ENCODE measurements at regions not wholly inside any gene's neighbourhood (a gene's known extent, or its start where the extent isn't known, plus 50 kb on each side); places are given as distances from the start of the nearest gene placed in this dataset.

DNA sequence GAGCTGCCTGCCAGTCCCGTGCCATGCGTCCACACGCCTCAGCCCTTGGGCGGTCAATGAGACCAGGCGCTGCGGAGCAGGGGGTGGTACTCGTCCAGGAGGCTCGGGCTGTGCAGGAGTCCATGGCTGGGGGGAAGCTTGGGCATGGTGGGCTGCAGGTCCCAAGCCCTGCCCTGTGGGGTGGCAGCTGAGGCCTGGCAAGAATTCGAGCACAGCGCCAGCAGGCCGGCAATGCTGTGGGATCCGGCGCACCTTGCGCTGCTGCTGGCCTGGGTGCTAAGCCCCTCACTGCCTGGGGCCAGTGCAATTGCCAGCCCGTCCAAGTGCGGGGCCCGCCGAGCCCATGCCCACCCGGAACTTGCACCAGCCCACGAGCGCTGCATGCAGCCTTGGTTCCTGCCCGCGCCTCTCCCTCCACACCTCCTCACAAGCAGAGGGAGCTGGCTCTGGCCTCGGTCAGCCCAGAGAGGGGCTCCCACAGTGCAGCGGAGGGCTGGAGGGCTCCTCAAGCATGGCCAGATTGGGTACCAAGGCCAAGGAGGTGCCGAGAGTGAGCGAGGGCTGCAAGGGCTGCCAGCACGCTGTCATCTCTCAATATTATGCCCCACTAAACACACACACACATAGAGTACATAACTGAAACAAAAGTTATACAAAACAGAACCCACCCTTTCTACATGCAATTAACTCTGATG, 307.7 kb downstream of the LMO4 start:
- DNase-seq = no peak

DNA sequence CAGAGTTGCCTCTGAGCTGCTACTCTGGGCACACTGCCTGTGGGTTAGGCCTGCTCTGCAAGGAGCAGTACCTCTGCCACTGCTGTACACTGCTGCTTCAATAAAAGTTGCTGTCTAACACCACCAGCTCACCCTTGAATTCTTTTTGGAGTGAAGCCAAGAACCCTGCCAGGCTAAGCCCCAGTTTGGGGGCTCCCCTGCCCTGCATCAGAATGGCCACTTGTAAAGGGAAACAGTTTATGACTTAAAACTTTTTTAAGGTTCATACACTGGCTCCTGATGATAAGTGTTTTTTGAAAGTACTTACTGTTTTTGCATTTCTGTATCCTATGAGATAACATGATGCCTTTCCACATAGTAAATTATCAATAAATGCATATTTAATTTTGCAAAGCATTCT, 310.0 kb downstream of the LMO4 start:
- DNase-seq = no peak

DNA sequence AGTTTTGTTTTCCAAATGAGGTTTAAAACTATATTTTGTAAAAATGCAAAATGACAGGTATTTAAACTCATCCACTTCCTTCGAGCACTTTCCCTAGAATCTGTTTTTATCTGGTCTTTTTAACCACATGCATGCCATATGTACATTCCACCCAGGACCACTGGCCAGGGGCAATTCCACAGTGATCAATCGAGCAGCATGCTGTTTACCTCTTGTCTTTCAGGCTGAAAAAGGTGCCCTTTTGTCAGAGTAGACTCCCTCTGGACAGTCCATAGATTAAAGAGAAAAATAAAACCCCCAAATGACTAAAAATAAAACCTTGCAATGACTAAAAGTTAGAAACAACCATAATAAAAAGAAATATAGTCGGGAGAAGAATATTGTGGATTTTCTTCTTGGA, 313.3 kb downstream of the LMO4 start:
- DNase-seq = no peak

DNA sequence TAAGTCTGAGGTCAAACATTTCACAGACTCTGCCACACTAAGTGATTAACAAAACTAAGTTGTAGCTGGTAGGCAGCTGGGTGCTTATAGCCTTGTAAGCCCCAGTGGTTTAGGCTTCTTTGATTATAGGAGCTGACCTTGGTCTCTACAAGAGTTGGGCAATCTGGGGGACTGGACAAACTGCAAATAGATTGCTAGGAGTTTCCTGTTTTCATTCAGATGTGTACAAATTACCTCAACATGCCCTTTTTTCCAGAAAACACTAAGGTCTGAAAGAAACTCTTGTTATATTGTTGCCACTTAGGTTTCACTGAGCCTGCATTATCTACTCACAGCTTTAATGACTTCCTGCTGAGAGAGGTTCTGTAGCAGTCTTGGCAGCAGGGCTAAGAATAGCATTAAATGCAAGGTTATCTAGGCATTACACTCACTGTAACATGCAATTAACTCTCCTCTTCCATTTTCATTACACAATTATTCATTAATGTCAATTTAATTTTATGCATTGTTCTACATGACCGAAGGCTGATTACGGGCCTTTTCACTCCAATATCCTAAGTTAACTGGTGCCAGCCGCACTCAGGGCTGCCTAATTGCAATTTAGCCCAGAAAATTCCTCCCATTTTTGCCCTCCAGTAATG, 314.0 kb downstream of the LMO4 start:
- no peak for DNase-seq

DNA sequence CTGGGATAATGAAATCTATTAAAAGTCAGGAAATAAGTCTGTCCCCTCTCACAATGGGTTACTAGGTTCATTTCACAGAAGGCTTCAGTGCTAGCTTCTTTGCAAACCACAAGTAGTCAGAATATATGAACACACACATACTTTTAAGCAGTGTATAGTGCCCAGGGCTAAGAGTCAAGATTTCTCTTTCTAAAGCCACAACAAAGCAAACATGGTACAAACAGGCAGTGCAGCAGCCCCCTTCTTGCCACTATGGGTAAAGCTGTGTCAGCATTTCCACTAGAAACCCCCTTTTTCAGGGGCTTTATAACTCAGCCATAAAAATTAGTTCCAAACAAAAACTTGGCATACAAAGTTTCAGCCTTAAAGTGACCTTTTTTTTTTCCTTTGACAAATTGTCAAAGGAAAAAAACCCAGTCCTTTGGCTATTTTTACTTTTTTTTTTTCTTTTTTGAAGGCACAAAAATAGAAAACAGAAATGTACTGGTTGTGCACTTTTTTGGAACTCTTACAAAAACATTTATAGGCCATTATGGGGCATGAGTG, 315.4 kb downstream of the LMO4 start:
- DNase-seq = no peak

DNA sequence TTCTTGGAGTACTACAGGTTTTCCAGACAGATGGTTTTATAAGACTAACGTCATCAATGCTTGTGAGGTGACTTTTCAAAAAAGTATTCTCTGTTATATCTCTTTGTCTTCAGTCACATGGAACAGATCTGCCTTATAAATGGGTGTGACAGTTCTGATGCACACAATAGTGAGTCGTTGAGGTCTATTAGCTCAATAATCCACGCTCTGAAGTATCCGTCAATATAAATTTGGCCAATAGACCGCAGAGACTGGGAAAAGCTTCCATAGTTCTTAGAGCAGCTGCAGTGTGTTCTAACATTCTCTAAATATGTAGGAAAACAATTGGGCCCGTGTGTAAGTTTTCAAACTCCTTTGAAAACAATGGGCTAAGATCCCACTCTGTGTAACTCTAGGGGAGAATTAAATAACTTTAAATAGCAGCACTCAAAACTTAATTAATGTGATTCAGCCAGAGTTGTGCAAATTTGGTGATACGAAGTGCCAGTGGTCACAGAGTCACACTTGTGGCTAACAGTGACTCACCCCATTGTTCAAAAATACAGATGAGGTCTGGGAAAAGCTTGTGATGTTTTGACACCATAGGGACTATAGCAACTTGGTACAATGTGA, 316.0 kb downstream of the LMO4 start:
- DNase-seq = no peak

DNA sequence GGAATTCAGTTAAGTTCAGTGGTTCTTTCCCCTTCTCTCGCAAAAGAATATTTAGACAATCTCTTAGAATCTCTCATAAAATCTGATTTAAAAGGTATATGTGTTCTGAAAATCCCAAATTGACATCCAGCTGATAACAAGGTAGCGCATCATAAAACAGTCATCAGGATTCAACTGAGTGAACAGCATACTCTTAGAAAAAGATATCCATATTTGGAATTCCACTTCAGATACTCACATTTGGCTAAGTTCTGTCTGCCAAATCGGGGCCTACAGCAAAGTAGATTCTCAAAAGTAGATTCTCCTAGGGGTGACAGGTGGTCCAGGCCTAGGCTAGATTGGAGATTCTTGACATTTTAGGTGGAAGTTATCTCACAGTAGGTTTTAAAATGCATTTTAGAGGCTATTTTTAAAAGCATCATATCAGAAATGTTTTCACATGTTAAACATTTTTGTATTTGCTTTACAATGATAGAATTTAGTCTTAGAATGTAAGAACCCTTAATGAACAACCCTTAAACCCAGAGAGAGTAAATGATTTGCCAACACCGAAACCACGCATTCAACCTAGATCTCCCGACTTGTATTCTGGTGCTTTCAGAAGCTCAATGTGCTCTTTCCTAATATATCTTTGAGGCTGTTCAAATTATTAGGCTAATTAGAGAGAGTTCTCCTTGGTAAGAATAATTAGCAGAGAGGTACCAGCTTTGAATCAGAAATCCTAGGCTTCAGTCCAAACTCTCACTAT, 318.9 kb downstream of the LMO4 start:
- DNase-seq = no peak

DNA sequence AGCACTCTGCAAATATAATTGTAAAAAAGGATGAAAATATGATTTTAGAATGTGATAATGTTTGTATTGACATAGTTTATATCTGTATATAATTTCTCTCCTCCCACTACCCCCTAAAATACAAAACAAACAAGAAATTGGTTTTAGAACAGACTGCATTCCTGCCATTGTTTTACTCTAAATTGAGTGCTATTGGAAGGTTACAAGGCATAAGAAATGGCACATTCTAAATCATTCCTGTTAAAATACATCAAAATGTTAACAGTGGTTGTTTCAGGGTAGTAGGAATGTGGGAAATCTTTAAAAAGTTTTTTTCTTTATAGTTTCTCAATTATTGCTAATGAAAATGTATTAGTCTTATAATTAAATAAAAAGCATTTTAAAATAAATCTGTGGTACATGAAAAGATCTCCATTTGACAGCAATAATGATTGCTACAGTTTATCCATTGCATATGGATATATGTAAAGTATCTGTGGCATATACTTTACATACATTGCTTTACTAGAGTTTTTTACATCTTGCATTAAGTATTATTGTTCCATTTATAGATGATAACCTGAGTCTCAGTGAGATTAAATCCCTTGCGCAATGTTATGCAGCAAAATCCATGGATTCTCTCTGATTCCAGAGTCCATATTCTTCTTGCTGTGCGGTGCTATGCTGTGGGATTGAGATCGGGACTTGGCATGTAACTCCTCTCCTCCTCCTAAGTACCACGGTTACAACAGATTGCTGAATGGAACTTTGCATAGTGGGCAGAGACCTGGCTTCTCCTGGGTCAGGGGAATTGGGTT, 319.8 kb downstream of the LMO4 start:
- DNase-seq = no peak

DNA sequence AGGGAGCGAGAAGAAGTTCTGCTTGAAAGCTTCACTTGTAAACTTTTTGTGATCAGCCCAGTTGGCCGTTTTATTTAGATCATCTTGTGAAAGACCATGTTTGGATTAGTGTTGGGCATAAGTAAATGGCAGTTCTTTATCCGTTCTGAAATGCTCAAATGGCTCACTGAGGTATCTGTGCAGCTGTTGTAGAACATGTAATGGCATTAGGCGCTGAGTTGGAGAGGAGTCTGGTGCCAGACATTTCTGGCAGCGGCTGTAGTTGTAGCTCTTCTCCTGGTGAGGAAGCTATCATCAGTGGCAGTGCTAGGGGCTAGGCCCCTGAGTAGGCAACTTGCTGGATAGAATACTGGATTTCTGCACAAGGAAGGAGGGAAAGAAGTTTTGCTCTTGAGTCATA, 321.6 kb downstream of the LMO4 start:
- no peak for DNase-seq

DNA sequence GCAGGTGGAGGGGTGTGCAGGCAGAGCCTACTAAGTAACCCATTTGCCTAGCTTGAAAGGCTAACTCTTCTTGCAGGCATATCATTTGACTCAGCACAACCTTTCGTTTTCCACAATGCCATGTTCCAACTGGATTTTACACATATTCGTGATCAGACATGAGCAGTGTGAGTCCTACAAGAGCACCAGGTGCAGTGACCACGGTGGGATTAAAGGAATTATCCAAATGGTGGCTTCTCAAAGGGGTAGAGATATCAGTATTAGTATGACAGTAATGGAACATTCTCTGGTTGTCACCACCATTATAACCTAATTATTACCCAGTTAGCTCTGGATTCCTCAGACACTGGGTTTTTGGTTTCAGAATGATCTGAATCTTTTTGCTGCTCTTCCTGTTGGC, 323.5 kb downstream of the LMO4 start:
- DNase-seq = no peak

DNA sequence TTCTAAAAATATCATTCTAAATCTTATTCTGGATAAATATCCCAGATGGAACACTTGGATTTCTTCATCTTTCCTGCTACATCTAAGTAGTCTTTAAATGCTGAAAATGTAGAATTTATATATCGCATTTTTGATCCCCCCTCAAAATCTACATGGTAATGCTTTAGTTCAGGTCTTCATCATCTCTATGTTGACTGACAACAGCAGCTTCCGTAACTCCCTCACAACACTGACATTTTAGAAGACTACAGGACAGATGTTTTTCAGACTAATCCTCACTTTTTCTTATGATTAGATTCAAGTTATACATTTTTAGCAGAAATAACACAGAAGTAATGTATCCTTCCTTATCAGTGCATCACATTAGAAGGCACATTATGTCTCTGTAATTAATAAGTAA, 336.5 kb downstream of the LMO4 start:
- DNase-seq = no peak

DNA sequence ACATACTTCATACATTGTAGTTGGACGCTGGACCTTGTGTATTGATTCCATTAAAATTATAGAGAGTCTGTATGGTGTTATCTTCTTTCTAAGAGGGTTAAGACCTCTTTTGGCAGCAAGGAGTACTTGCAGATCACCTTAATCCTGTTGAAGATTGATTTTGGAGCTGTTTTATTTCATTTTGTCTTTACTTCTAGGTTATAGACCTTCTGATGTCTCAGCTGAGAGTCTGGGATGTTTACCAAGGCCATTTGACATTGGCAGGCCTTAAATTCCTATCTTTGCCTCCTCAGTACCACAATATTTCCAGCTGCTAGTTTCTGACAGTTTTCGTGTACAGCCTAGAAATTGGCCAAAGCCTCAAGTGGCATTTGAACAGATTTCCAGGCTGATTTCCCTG, 338.0 kb downstream of the LMO4 start:
- no peak for DNase-seq

DNA sequence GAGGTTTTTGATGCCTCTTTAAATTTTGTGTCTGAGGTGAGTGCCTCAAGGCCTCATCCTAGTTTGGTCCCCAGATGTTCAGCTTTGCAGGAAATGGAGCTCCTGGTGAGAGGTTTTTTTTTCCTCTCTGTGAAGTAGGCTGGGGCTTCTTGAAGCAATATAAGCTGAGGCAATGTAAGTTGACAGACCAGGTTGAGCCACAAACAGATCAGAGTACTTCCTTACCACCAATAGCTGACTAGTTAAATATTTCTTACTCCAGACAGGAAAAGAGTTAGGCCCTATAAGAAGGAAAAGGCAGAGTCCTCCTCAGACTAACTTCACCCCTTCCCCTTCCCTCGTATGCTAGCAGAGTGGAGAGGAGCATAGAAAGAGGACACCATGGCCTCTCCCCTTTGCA, 341.0 kb downstream of the LMO4 start:
- no peak for DNase-seq

DNA sequence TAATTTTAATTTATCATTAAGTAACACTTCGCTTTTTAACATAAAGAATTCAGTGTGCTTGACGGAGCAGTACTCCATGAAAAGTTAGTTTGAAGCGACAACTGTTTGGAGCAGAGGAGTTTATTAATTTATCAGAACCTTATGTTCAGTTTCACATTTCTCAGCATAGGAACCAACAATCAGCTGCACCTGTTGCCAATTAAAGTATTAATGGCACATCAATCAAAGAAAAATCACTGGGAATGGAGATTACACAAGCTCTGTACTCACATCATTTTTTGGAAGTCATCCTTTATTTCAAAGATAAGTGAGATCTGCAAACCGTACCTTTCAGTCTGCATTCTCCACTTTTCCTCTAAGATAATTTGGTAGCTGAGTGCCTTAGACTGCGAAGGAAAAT, 344.6 kb downstream of the LMO4 start:
- DNase-seq = no peak

DNA sequence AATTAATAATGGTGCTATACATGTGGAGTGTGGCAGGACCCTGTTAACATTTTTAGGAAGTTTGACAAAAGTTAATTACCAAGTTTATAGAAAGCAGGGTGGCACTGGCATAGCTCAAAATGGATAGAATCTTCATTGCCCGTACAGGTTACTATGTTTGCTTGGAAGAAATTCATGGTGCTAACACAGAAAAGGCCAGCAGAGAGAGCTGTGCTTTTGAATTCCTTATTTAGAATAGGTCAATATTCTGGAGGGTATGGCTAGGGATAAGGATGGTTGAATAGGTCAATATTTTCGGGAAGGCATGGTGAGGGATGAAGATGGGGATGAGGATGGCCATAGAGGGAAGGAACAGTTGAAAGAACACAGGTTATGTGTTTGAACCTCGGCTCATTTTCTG, 345.1 kb downstream of the LMO4 start:
- no peak for DNase-seq

DNA sequence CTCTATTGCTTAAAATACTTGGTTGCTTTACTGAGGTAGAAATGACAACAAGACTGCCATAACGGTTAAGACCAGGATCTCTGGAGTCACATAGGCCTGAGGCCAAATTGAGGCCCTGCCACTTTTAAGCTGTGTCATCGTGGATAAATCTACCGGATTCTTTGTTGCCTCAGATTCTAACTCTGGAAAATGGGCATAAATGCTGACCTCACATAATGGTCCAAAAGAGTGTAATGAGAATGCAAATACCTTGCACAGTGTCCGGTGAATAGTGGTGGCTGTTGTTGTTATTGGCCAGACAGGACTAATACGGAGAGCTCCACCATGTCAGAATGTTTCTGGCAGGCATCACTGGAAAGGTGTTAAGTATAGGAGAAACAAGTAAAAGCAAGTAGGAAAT, 346.1 kb downstream of the LMO4 start:
- no peak for DNase-seq

DNA sequence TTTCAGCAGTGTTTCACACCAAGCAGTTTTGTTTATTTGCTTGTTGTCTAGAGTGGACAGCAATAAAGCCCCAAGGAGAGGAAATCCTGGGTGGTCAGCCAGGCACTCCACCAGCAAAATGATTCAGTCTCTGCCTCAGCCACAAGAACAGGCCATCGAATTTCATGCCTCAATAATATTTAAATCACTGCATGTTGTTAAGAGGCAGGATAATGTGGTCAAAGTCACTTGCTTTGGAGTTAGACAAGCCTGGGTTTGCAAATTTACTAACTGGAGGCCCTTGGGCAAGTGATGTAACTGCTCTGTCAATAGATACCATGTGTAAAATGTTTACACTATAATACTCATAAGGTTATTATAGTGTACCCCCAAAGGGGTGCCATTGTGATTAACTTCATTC, 349.6 kb downstream of the LMO4 start:
- no peak for DNase-seq

DNA sequence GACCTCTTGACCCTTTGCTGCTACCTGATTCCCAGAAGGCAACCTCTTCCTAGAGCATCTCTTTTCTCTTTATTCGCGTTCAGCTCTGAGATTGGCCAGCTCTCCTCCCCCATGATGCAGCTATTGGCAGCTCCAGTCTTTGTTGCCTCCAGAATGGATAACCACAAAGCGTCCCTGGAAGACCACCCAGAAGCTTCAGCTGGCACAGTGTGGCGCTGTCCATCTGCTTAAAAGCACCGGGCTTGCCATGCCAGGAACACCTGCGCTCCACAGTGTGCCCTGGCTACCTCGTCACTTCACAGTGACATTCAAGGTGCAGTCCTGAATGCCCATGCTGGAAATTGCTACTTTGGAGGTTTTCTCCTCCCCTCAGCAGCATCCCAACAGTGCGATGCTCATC, 353.9 kb downstream of the LMO4 start:
- no peak for DNase-seq

DNA sequence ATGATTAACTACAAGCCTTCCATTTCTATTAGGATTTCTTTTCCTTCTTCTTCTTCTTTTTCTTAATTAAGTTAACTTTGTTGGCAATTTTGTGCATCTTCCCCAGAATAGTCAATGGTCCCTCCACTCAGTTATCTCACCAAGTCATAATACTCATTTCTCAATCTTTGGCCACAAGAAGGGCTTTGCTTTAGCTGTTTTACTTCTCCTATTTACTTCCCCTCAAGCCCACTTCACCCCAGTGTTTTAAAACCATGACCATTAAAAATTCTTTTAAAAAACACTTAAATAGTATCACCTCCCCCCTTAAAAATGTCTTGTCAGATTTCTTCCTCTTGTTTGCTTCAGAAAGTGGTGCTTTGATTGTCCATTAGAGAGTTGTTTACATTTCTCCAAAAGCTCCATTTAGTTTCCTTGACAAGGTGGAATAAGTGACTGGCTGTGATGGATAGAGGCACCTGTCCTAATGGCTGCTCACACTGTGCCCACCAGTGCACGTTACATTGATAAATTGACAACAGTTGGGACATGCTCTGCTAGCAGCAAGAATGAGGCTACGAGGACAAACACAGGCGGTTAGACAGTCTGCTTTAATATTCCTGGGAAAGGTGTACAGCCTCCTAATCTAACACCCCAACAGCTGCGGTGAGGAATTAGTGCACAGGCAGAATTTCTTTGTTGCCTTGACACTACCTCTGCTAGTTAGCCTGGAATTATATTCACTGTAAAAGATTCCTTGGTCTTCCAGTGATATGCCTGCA, 354.7 kb downstream of the LMO4 start:
- no peak for DNase-seq

DNA sequence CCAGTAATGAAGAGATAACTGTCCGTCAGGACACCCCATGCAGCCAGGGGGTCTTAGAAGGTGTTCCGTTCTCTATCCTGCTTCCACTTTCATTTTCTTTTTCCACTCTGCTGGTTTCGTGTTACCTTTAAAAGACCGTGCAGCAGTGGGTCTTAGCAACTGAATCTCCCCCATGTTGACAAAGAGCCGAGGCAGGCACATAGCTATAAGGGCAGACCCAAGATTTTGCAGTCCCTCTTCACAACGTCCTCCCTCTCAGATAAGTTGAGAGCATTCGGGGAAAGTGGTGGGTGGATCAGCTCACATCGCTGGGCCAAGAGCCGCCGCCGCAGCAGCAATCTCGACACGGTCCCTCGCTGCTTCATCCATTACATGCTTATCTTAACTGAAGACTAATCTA, 355.5 kb downstream of the LMO4 start:
- DNase-seq = no peak

DNA sequence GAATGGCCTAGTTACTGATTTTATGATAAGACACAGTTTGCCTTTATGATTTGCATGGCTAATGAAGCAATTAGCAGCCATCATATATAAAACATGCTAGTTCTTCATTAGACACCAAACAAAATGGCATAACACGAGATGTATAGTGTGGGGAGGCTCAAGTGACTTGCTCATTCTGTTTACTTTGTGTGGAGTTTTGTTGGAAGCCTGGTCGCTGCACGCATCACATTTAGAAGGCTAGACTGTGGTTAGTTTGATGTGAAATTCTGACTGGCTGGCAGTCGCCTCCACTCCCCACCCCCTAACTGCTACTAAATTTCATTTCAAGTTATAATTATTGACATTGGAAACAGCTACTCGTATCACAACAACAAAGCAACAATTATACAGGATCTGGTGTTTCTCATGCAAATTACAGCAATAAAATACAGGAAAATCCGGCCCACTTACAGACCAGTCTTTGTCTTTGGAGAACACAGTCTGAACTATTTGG, 356.1 kb downstream of the LMO4 start:
- DNase-seq = no peak

All from T1000 (cell line).